ENCODE measurements at regions not wholly inside any gene's neighbourhood (a gene's known extent, or its start where the extent isn't known, plus 50 kb on each side); places are given as distances from the start of the nearest gene placed in this dataset.

GRCh38 chr4:23734000-23734399, 155.8 kb downstream of the PPARGC1A start:
- Histone ChIP-seq H2BK12ac (ENCODE audit: insufficient read length, low read depth, low read length) (no peak overlapping the region), H4K91ac (ENCODE audit: insufficient read length, low read depth, low read length) (no peak overlapping the region), H3K9ac (ENCODE audit: extremely low read depth, insufficient read length, low read length) (no peak overlapping the region), H3K23me2 (ENCODE audit: insufficient read length, low read depth, low read length, poor library complexity, severe bottlenecking) (no peaks in the 10 kb centered on the region), H3K79me2 (ENCODE audit: insufficient read depth, low read length) (no peaks in the 10 kb centered on the region), H3K4me1 (ENCODE audit: insufficient read depth, low read length) (peaks cover 3% of the 10 kb centered on the region; the same call in 1 of the 2 replicates), H2BK15ac (ENCODE audit: low read depth, low read length) (no peak overlapping the region), H3K27me3 (ENCODE audit: insufficient read depth, low read length) (no peaks in the 10 kb centered on the region), H3K79me1 (ENCODE audit: insufficient read depth, low read depth, low read length, poor library complexity, severe bottlenecking) (no peaks in the 10 kb centered on the region), H3K4me2 (ENCODE audit: insufficient read depth, insufficient read length, low read length) (no peak overlapping the region), H3K27ac (ENCODE audit: insufficient read length, low read depth, low read length) (no peak overlapping the region), H3K56ac (ENCODE audit: insufficient read length, low read depth, low read length) (no peak overlapping the region), H3T11ph (ENCODE audit: low read length) (no peak overlapping the region), H2BK5ac (ENCODE audit: insufficient read length, low read length) (no peak overlapping the region), H2AK5ac (ENCODE audit: insufficient read length, low read length) (no peak overlapping the region), H4K20me1 (ENCODE audit: control insufficient read depth, insufficient read depth, insufficient read length) (no peaks in the 10 kb centered on the region), H2AFZ (ENCODE audit: low read length) (no peak overlapping the region), H3K9me3 (ENCODE audit: control insufficient read depth, low read depth, low read length) (no peaks in the 10 kb centered on the region), H2BK120ac (ENCODE audit: low read depth, low read length, poor library complexity, severe bottlenecking) (no peak overlapping the region), H4K8ac (replicated peaks; ENCODE audit: insufficient read length, low read depth, low read length) (no peak overlapping the region), H4K5ac (ENCODE audit: insufficient read length, low read depth, low read length) (no peak overlapping the region), H3K4ac (ENCODE audit: low read depth, low read length) (no peak overlapping the region), H3K23ac (ENCODE audit: insufficient read length, low read depth, low read length) (no peak overlapping the region), H3K18ac (ENCODE audit: insufficient read length, low read depth, low read length) (no peak overlapping the region), H3K14ac (ENCODE audit: insufficient read depth, low read length) (no peak overlapping the region), H2BK20ac (ENCODE audit: low read depth, low read length, poor library complexity, severe bottlenecking) (no peak overlapping the region)
- no peak overlapping the region for H3K27ac Mint-ChIP-seq
- no peaks in the 10 kb centered on the region for H3K36me3 Mint-ChIP-seq (ENCODE audit: insufficient read depth in 1 of 3, low read depth in 3 of 3)
- no peak overlapping the region for H3K4me3 Mint-ChIP-seq
- H3K27me3 Mint-ChIP-seq (ENCODE audit: low read depth) = no peaks in the 10 kb centered on the region
- peaks cover 9 to 12% of the 10 kb centered on the region in 2 experiments for H3K4me1 Mint-ChIP-seq
- H3K9me3 Mint-ChIP-seq = no peaks in the 10 kb centered on the region; a peak in 1 of 5 replicates
- no CpG with 5 or more reads among the region's 1 CpG for whole genome bisulfite sequencing (ENCODE audit: extremely low coverage, insufficient read length, low lambda C conversion rate)
- DNase-seq = no peak
- TF ChIP-seq, protein P1, sequence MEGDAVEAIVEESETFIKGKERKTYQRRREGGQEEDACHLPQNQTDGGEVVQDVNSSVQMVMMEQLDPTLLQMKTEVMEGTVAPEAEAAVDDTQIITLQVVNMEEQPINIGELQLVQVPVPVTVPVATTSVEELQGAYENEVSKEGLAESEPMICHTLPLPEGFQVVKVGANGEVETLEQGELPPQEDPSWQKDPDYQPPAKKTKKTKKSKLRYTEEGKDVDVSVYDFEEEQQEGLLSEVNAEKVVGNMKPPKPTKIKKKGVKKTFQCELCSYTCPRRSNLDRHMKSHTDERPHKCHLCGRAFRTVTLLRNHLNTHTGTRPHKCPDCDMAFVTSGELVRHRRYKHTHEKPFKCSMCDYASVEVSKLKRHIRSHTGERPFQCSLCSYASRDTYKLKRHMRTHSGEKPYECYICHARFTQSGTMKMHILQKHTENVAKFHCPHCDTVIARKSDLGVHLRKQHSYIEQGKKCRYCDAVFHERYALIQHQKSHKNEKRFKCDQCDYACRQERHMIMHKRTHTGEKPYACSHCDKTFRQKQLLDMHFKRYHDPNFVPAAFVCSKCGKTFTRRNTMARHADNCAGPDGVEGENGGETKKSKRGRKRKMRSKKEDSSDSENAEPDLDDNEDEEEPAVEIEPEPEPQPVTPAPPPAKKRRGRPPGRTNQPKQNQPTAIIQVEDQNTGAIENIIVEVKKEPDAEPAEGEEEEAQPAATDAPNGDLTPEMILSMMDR (conservative IDR thresholded peaks at IDR 0.05) = no peak
